HUES64 (cell line): ENCODE measurements at regions not wholly inside any gene's neighbourhood (a gene's known extent, or its start where the extent isn't known, plus 50 kb on each side); places are given as distances from the start of the nearest gene placed in this dataset.

ENCODE experiments used
- H3K27ac ChIP-seq: 2 replicates; pipeline ENCODE4 v1.7.0; 2013; ENCODE audit warnings: low read depth, low read length, inconsistent platforms
- H3K27me3 ChIP-seq: 2 replicates; pipeline ENCODE4 v1.6.1; 2013; ENCODE audit warnings: mild to moderate bottlenecking, low read length; ENCODE audit not compliant: insufficient read depth
- H3K36me3 ChIP-seq: 2 replicates; pipeline ENCODE4 v1.6.1; 2013; ENCODE audit warnings: mild to moderate bottlenecking, low read length; ENCODE audit not compliant: insufficient read depth
- H3K4me1 ChIP-seq: 2 replicates; pipeline ENCODE4 v1.6.1; 2013; ENCODE audit warnings: mild to moderate bottlenecking, low read length, moderate library complexity; ENCODE audit not compliant: insufficient read depth
- H3K4me3 ChIP-seq: 2 replicates; pipeline ENCODE4 v1.5.1; 2013; ENCODE audit warnings: mild to moderate bottlenecking, low read length, moderate library complexity
- H3K9ac ChIP-seq: 2 replicates; pipeline ENCODE4 v1.6.1; 2013; ENCODE audit warnings: mild to moderate bottlenecking, low read depth, low read length
- H3K9me3 ChIP-seq: 2 replicates; pipeline ENCODE4 v1.6.1; 2013; ENCODE audit warnings: low read depth, low read length; ENCODE audit not compliant: insufficient read depth
- WGBS: fragments of 150-250, 120-280 bp; methylation state at CpG from one replicate; pipeline ENCODE4 v1.1.7; 2013; ENCODE audit warnings: missing lambda C conversion rate; 5-methylcytosine and 5-hydroxymethylcytosine counted together

DNA sequence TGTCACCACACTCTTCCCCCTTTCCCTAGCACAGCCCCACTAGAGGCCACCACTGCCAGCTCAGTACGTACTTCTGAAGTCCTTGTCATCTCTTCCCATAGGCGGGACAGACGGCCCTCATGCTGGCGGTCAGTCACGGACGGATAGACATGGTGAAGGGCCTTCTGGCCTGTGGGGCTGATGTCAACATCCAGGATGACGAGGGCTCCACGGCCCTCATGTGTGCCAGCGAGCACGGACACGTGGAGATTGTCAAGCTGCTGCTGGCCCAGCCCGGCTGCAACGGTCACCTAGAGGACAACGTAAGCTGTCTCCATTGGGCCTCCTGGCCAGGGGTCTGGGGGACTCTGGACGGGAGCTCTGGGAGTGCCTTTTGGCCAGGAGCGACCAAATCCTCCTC lies 99.4 kb upstream of the DMRT1 start:
- Histone ChIP-seq H3K9me3 (no peaks in the 10 kb centered on the region), H3K9ac (no peak overlapping the region), H3K36me3 (peaks cover 79% of the 10 kb centered on the region), H3K27me3 (no peaks in the 10 kb centered on the region), H3K4me3 (no peak overlapping the region), H3K4me1 (peaks cover 11% of the 10 kb centered on the region), H3K27ac (no peak overlapping the region)
- 96% methylated on average over 16 of the region's 16 CpGs for WGBS

DNA sequence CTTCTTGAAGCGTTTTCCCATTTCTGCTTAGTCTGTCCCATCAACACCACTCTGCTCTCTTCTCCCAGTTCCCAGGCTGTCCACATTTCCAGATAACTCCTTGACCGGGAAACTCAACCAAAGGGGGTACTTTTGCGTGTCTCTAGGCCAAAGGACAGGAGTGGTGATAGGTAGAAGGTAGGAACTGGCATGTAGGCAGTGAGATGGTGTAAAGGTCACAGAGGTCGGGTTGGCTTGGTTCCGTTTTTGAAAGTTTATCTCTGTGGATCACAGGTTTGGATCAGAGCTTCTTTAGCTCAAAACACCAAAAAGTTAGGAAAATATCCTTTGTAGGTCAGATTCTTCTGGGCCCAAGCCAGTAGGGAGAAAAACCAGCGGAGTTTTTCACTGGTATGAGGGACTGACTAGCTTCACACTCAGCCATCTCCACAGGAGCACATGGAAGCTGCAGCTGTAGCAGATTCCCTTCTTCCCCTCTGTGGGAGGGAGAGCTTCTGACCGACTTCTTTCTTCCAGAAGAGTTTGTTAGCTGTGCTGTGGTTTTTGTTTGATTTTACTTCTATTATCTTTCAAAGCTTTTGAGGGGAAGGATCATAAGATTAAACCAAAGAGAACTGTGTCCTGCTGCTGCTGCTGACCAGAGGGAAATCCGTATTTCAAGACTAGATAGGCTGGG lies 98.4 kb upstream of the DMRT1 start:
- Histone ChIP-seq H3K4me1 (peaks cover 11% of the 10 kb centered on the region), H3K4me3 (no peak overlapping the region), H3K27me3 (no peaks in the 10 kb centered on the region), H3K9me3 (no peaks in the 10 kb centered on the region), H3K36me3 (peaks cover 71% of the 10 kb centered on the region), H3K9ac (no peak overlapping the region), H3K27ac (no peak overlapping the region)
- 87% methylated on average over 7 of the region's 8 CpGs for whole genome bisulfite sequencing

DNA sequence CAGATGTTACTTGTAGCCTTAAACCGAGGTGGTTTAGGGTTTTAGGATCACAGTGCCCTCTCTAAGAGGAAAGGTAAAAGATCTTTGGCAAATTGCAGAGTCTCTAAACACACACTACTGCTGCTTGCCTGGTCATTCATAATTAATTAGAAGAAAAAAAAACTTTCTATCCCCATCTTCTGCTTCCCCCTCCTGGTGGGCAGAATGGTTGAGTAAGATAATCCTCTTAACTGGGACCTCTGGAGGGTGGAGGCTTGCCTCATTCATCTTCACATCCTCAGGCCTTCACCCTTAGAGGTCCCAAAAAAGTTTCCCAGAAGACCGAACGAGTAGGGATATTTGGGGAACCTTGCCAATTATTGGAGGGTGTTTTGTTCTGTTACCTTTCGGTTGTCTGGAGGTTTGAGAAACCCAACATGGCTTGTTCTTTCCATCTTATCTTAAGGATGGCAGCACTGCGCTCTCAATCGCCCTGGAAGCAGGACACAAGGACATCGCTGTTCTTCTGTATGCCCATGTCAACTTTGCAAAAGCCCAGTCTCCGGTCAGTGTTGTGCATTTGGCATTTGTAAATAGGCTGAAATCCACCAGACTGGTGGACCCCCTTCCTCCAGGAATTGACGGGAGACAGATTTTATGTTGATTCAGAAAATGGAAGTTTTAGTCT lies 97.3 kb upstream of the DMRT1 start:
- Histone ChIP-seq H3K9ac (no peak overlapping the region), H3K4me1 (peaks cover 11% of the 10 kb centered on the region), H3K4me3 (no peak overlapping the region), H3K27me3 (no peaks in the 10 kb centered on the region), H3K36me3 (peaks cover 60% of the 10 kb centered on the region), H3K9me3 (no peaks in the 10 kb centered on the region), H3K27ac (no peak overlapping the region)
- 92% methylated on average over 9 of the region's 9 CpGs for WGBS

- H3K4me3 ChIP-seq: no peak overlapping the region
- H3K9me3 ChIP-seq: no peaks in the 10 kb centered on the region
- no peak overlapping the region for H3K9ac ChIP-seq
- peaks cover 11% of the 10 kb centered on the region for H3K4me1 ChIP-seq
- no peaks in the 10 kb centered on the region for H3K27me3 ChIP-seq
- H3K27ac ChIP-seq: no peak overlapping the region
- peaks cover 53% of the 10 kb centered on the region for H3K36me3 ChIP-seq
- 88% methylated on average over 5 of the region's 7 CpGs for WGBS
These were observed 96.6 kb upstream of the DMRT1 start for GRCh38 chr9:744790-745484.

DNA sequence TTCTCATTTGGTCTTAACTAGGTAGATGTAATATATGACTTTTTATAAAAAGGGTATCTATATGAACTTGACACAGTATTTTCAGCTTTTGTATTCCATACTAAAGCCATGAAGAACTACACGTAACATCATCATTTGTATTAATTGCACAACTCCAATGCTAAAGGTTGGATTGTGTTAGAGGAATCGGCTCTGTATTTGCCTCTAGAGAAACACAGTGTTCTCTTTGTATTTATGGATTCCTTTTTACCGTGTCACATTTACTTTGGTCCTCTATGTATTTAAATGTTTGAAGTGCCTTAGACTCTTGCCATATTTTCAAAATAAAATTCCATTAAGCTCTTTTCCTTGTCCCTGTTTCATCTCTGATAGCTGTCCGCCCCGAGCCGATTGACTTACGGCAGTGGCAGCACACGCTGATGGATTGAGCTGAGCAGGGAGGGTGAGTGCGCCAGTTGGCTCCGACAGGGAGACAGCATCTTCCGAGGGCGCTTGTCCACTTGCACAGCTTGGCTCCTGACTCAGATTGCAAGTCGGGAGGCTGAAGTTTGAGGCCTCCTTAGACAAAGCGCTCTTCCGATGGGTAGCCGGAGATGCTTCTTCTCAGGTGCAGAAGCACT lies 95.6 kb upstream of the DMRT1 start:
- Histone ChIP-seq H3K4me1 (peaks cover 11% of the 10 kb centered on the region), H3K9ac (no peak overlapping the region), H3K27ac (no peak overlapping the region), H3K36me3 (peaks cover 43% of the 10 kb centered on the region), H3K27me3 (no peaks in the 10 kb centered on the region), H3K9me3 (no peaks in the 10 kb centered on the region), H3K4me3 (no peak overlapping the region)
- 97% methylated on average over 14 of the region's 16 CpGs for WGBS

GRCh38 chr9:746661-747434 lies 94.6 kb upstream of the DMRT1 start:
- Histone ChIP-seq H3K4me1 (peaks cover 15% of the 10 kb centered on the region), H3K27ac (no peak overlapping the region), H3K9ac (no peak overlapping the region), H3K9me3 (no peaks in the 10 kb centered on the region), H3K4me3 (no peak overlapping the region), H3K36me3 (peaks cover 39% of the 10 kb centered on the region), H3K27me3 (no peaks in the 10 kb centered on the region)
- WGBS: 92% methylated on average over 7 of the region's 7 CpGs

- Histone ChIP-seq H3K27ac (no peak overlapping the region), H3K36me3 (peaks cover 32% of the 10 kb centered on the region), H3K4me1 (peaks cover 15% of the 10 kb centered on the region), H3K9ac (no peak overlapping the region), H3K9me3 (no peaks in the 10 kb centered on the region), H3K4me3 (no peak overlapping the region), H3K27me3 (no peaks in the 10 kb centered on the region)
- 88% methylated on average over 1 of the region's 1 CpG for WGBS
These were observed 93.9 kb upstream of the DMRT1 start for GRCh38 chr9:747567-747966.

- no peak overlapping the region for H3K4me3 ChIP-seq
- H3K4me1 ChIP-seq: peaks cover 13% of the 10 kb centered on the region
- no peak overlapping the region for H3K27ac ChIP-seq
- WGBS: 92% methylated on average over 10 of the region's 10 CpGs
- H3K36me3 ChIP-seq: peaks cover 19% of the 10 kb centered on the region
- H3K27me3 ChIP-seq: no peaks in the 10 kb centered on the region
- H3K9me3 ChIP-seq: no peaks in the 10 kb centered on the region
- H3K9ac ChIP-seq: no peak overlapping the region
These were observed 92.5 kb upstream of the DMRT1 start for GRCh38 chr9:748861-749497.

GRCh38 chr9:749716-750115 lies 91.8 kb upstream of the DMRT1 start:
- WGBS: 92% methylated on average over 5 of the region's 5 CpGs
- no peak overlapping the region for H3K27ac ChIP-seq
- H3K36me3 ChIP-seq: peaks cover 13% of the 10 kb centered on the region
- no peaks in the 10 kb centered on the region for H3K27me3 ChIP-seq
- H3K4me1 ChIP-seq: peaks cover 10% of the 10 kb centered on the region
- no peaks in the 10 kb centered on the region for H3K9me3 ChIP-seq
- no peak overlapping the region for H3K9ac ChIP-seq
- no peak overlapping the region for H3K4me3 ChIP-seq

- 91% methylated on average over 7 of the region's 7 CpGs for WGBS
- Histone ChIP-seq H3K4me3 (no peak overlapping the region), H3K9ac (no peak overlapping the region), H3K9me3 (no peaks in the 10 kb centered on the region), H3K36me3 (peaks cover 7% of the 10 kb centered on the region), H3K27me3 (no peaks in the 10 kb centered on the region), H3K27ac (no peak overlapping the region), H3K4me1 (peaks cover 5% of the 10 kb centered on the region)
These were observed 91.1 kb upstream of the DMRT1 start for GRCh38 chr9:750249-750967.
